CD4-positive, alpha-beta T cell (primary cell): ENCODE measurements at regions not wholly inside any gene's neighbourhood (a gene's known extent, or its start where the extent isn't known, plus 50 kb on each side); places are given as distances from the start of the nearest gene placed in this dataset.

Experiments
- ATAC-seq: fragments of 200-7000 bp; cut with Tn5 transposase; one replicate; pipeline ENCODE4 v1.10.0; 2022; ENCODE audit warnings: mild to moderate bottlenecking; ENCODE audit not compliant: poor library complexity
- CTCF ChIA-PET: fragments of 350-600 bp; sonication (Branson Sonifier 250); formaldehyde crosslinking; loops from one replicate; lab custom pipeline; 2021; ENCODE audit warnings: antibody characterized with exemption, inconsistent platforms; lab: Charles Lee
- POLR2A ChIA-PET: fragments of 350-600 bp; sonication (Branson Sonifier 250); formaldehyde crosslinking; loops from one replicate; lab custom pipeline; 2021; ENCODE audit warnings: antibody characterized with exemption, inconsistent platforms; lab: Charles Lee
- DNase-seq, 14 experiments: peaks; one replicate each; pipeline ENCODE4 v3.0.0-alpha.2; 2013 to 2020; ENCODE audit warnings: mixed read lengths in 2 of 14
- H3K27ac ChIP-seq, 2 donors: one replicate each; pipeline versions ENCODE4 v1.5.1 to v1.7.0; 2013; ENCODE audit warnings: low read length in 2 of 2, low read depth in 1 of 2, mild to moderate bottlenecking in 1 of 2
- H3K27me3 ChIP-seq, 2 experiments: 1 replicate in 1 of 2; 2 replicates in 1 of 2; pipeline versions ENCODE4 v1.6.1 to v1.7.0; 2013; ENCODE audit warnings: low read length in 2 of 2, control low read depth in 1 of 2, mild to moderate bottlenecking in 1 of 2, moderate library complexity in 1 of 2; ENCODE audit not compliant: insufficient read depth in 2 of 2, control insufficient read depth in 1 of 2
- H3K36me3 ChIP-seq: one replicate; pipeline ENCODE4 v1.6.1; 2013; ENCODE audit warnings: low read length, control low read depth; ENCODE audit not compliant: insufficient read depth
- H3K4me1 ChIP-seq: one replicate; pipeline ENCODE4 v1.6.1; 2013; ENCODE audit warnings: low read length, control low read depth; ENCODE audit not compliant: insufficient read depth
- H3K4me3 ChIP-seq: one replicate; pipeline ENCODE4 v1.5.1; 2013; ENCODE audit warnings: mild to moderate bottlenecking, low read length, moderate library complexity
- H3K9me3 ChIP-seq, 2 experiments: 1 replicate in 1 of 2; 2 replicates in 1 of 2; pipeline versions ENCODE4 v1.6.1 to v1.7.0; 2013; ENCODE audit warnings: low read length in 2 of 2, mild to moderate bottlenecking in 2 of 2, control low read depth in 1 of 2, moderate library complexity in 1 of 2; ENCODE audit not compliant: control insufficient read depth in 1 of 2, insufficient read depth in 1 of 2
- H3K27ac Mint-ChIP-seq: one replicate; pipeline ENCODE4 v1.8.0; 2020; ENCODE audit warnings: mixed read lengths
- H3K27me3 Mint-ChIP-seq: one replicate; pipeline ENCODE4 v1.8.0; 2021; ENCODE audit warnings: mixed read lengths
- H3K36me3 Mint-ChIP-seq: one replicate; pipeline ENCODE4 v1.8.0; 2021; ENCODE audit warnings: low read depth, mixed read lengths
- H3K4me1 Mint-ChIP-seq: one replicate; pipeline ENCODE4 v1.8.0; 2021; ENCODE audit warnings: low read depth, mixed read lengths
- H3K4me3 Mint-ChIP-seq: one replicate; pipeline ENCODE4 v1.8.0; 2020; ENCODE audit warnings: mild to moderate bottlenecking, mixed read lengths
- H3K9me3 Mint-ChIP-seq: one replicate; pipeline ENCODE4 v1.8.0; 2020; ENCODE audit warnings: mixed read lengths
- intact Hi-C, 2 experiments: fragments of 100-400 bp; cut with DNase I in 1 of 2; cut with micrococcal nuclease in 1 of 2; formaldehyde crosslinking; loops; one replicate each; pipeline versions ENCODE4 v1.15.1 to v1.9.0; 2023 to 2025; cut with DNase I, micrococcal nuclease
- TF ChIP-seq, protein P1 (sequence below): fragments of 200-600 bp; IDR thresholded peaks from one replicate; pipeline ENCODE4 v1.8.0; 2022; ENCODE audit warnings: antibody characterized with exemption, mild to moderate bottlenecking

DNA sequence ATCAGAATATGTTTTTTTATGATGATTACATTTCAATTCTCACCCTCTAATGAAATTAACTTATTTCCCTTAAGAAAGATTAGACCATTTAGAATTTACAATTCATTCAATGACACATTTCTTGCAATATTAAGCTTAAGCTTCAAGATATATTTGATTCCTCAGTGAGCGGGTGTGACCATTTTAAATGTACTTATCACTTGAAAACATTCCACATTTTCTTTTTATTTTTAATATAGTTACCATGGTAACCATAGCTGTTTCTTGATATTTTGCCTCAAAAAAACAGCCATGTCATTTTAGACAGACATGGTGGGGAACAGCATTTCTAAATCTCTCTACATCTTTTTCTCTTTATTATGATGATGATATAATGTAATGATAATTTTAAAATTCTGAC lies 1029.0 kb upstream of the B3GALT2 start:
- H3K4me3 Mint-ChIP-seq = no peak overlapping the region
- Histone ChIP-seq H3K9me3 (peaks cover 0 to 8% of the 10 kb centered on the region in 2 experiments), H3K27me3 (no peaks in the 10 kb centered on the region), H3K4me1 (no peaks in the 10 kb centered on the region), H3K36me3 (no peaks in the 10 kb centered on the region), H3K27ac (no peak overlapping the region), H3K4me3 (no peak overlapping the region)
- no peak overlapping the region for H3K27ac Mint-ChIP-seq
- H3K27me3 Mint-ChIP-seq = no peaks in the 10 kb centered on the region
- TF ChIP-seq, protein P1, sequence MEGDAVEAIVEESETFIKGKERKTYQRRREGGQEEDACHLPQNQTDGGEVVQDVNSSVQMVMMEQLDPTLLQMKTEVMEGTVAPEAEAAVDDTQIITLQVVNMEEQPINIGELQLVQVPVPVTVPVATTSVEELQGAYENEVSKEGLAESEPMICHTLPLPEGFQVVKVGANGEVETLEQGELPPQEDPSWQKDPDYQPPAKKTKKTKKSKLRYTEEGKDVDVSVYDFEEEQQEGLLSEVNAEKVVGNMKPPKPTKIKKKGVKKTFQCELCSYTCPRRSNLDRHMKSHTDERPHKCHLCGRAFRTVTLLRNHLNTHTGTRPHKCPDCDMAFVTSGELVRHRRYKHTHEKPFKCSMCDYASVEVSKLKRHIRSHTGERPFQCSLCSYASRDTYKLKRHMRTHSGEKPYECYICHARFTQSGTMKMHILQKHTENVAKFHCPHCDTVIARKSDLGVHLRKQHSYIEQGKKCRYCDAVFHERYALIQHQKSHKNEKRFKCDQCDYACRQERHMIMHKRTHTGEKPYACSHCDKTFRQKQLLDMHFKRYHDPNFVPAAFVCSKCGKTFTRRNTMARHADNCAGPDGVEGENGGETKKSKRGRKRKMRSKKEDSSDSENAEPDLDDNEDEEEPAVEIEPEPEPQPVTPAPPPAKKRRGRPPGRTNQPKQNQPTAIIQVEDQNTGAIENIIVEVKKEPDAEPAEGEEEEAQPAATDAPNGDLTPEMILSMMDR = no peak
- H3K9me3 Mint-ChIP-seq = no peaks in the 10 kb centered on the region
- H3K4me1 Mint-ChIP-seq = no peaks in the 10 kb centered on the region
- CTCF ChIA-PET = no interaction called here
- POLR2A ChIA-PET = no interaction called here
- H3K36me3 Mint-ChIP-seq = no peaks in the 10 kb centered on the region
- ATAC-seq (no peak), DNase-seq (no peak)
- intact Hi-C loops = no loop called here

DNA sequence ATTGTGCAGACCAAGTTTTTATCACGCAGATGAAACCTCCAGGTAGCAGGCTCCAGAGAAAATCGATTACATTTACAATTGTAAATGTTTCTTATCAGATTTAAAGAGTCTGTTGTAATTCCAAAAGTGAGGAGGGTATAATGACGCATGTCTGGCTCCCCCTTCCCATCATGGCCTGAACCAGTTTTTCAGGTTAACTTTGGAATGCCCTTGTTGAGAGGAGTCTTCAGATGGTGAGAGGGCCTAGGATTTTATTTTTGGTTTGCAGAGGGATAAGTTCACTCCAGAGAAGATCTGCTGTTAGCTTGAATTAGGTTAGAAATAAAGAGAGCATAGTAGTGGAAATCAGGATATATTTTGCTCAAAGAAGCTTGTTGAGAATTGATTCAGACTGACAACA lies 1028.3 kb upstream of the B3GALT2 start:
- Mint-ChIP-seq H3K27ac (no peak overlapping the region), H3K4me3 (no peak overlapping the region), H3K36me3 (no peaks in the 10 kb centered on the region), H3K9me3 (no peaks in the 10 kb centered on the region), H3K4me1 (no peaks in the 10 kb centered on the region), H3K27me3 (no peaks in the 10 kb centered on the region)
- no peaks in the 10 kb centered on the region for H3K27me3 ChIP-seq
- no peaks in the 10 kb centered on the region for H3K36me3 ChIP-seq
- intact Hi-C loops = no loop called here
- no peaks in the 10 kb centered on the region for H3K4me1 ChIP-seq
- H3K4me3 ChIP-seq = no peak overlapping the region
- POLR2A ChIA-PET = no interaction called here
- DNase-seq (no peak), ATAC-seq (no peak)
- H3K27ac ChIP-seq = no peak overlapping the region
- CTCF ChIA-PET = no interaction called here
- peaks cover 0 to 5% of the 10 kb centered on the region in 2 experiments for H3K9me3 ChIP-seq
- TF ChIP-seq, protein P1 = no peak

DNA sequence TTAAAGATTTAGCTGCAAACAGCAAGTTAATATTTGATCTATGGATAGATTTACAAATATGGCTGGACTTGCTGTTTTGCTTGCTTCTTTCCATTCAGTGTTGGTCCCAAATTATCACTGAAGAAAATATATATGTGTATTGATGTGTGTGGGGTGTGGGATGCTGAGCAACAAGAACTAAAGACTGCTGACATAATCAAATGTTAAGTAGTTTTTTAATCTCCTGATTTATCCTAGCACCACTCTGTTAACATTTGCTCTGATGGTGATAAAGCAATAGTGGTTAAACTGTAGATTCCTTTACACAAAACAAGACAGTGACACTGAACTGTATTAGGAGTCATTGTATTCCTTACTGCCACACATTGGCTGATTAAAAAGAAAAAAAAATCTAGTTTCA lies 1023.5 kb upstream of the B3GALT2 start:
- TF ChIP-seq, protein P1 = no peak
- Mint-ChIP-seq H3K27me3 (no peaks in the 10 kb centered on the region), H3K4me1 (peaks cover 5% of the 10 kb centered on the region), H3K9me3 (no peaks in the 10 kb centered on the region), H3K36me3 (no peaks in the 10 kb centered on the region), H3K27ac (no peak overlapping the region), H3K4me3 (no peak overlapping the region)
- H3K4me1 ChIP-seq = no peaks in the 10 kb centered on the region
- no peaks in the 10 kb centered on the region for H3K36me3 ChIP-seq
- ChIA-PET POLR2A (no interaction called here), CTCF (no interaction called here)
- H3K4me3 ChIP-seq = no peak overlapping the region
- H3K9me3 ChIP-seq = no peaks in the 10 kb centered on the region
- H3K27ac ChIP-seq = no peak overlapping the region
- intact Hi-C loops = no loop called here
- H3K27me3 ChIP-seq = no peaks in the 10 kb centered on the region
- no peak for ATAC-seq
- no peak for DNase-seq
